ENCODE measurements at regions not wholly inside any gene's neighbourhood (a gene's known extent, or its start where the extent isn't known, plus 50 kb on each side); places are given as distances from the start of the nearest gene placed in this dataset.

GRCh38 chr12:75722714-75723200, 211.3 kb upstream of the KRR1 start:
- no peak for DNase-seq (ENCODE audit: low read depth)

GRCh38 chr12:75721796-75722195, 210.4 kb upstream of the KRR1 start:
- no peak for DNase-seq (ENCODE audit: low read depth)

- DNase-seq (ENCODE audit: low read depth), result no peak
These were observed 209.6 kb upstream of the KRR1 start for GRCh38 chr12:75720812-75721641.

GRCh38 chr12:75717902-75718301, 206.5 kb upstream of the KRR1 start:
- no peak for DNase-seq (ENCODE audit: low read depth)

GRCh38 chr12:75716291-75717025, 205.0 kb upstream of the KRR1 start:
- no peak for DNase-seq (ENCODE audit: low read depth)

GRCh38 chr12:75715682-75716081, 204.3 kb upstream of the KRR1 start:
- no peak for DNase-seq (ENCODE audit: low read depth)

GRCh38 chr12:75715323-75715644, 203.9 kb upstream of the KRR1 start:
- no peak for DNase-seq (ENCODE audit: low read depth)

- no peak for DNase-seq (ENCODE audit: low read depth)
These were observed 203.3 kb upstream of the KRR1 start for GRCh38 chr12:75714462-75715322.

- DNase-seq (ENCODE audit: low read depth), result no peak
These were observed 202.0 kb upstream of the KRR1 start for GRCh38 chr12:75713434-75713833.

GRCh38 chr12:75712223-75712622, 200.8 kb upstream of the KRR1 start:
- DNase-seq (ENCODE audit: low read depth), result no peak

- no peak for DNase-seq (ENCODE audit: low read depth)
These were observed 199.9 kb upstream of the KRR1 start for GRCh38 chr12:75711271-75711670.

GRCh38 chr12:75710361-75711069, 199.1 kb upstream of the KRR1 start:
- no peak for DNase-seq (ENCODE audit: low read depth)

- no peak for DNase-seq (ENCODE audit: low read depth)
These were observed 198.1 kb upstream of the KRR1 start for GRCh38 chr12:75709503-75709902.

- DNase-seq (ENCODE audit: low read depth), result no peak
These were observed 197.4 kb upstream of the KRR1 start for GRCh38 chr12:75708802-75709201.

GRCh38 chr12:75707983-75708382, 196.6 kb upstream of the KRR1 start:
- DNase-seq (ENCODE audit: low read depth), result no peak

- no peak for DNase-seq (ENCODE audit: low read depth)
These were observed 195.6 kb upstream of the KRR1 start for GRCh38 chr12:75706786-75707605.

GRCh38 chr12:75705749-75706711, 194.6 kb upstream of the KRR1 start:
- DNase-seq (ENCODE audit: low read depth), result no peak

GRCh38 chr12:75704664-75705063, 193.3 kb upstream of the KRR1 start:
- no peak for DNase-seq (ENCODE audit: low read depth)

- DNase-seq (ENCODE audit: low read depth), result no peak
These were observed 192.8 kb upstream of the KRR1 start for GRCh38 chr12:75704208-75704607.

- no peak for DNase-seq (ENCODE audit: low read depth)
These were observed 191.7 kb upstream of the KRR1 start for GRCh38 chr12:75703131-75703530.

Measured in stimulated activated CD8-positive, alpha-beta memory T cell treated with anti-CD3 and anti-CD28 coated beads, Interleukin-12 subunit alpha, Interleukin-12 subunit beta, amount 100 ng/mL, for 4 hours (primary cell).